Activated B cell treated with CpG ODN at 0.5 μM for 24 hours (primary cell): ENCODE measurements at regions not wholly inside any gene's neighbourhood (a gene's known extent, or its start where the extent isn't known, plus 50 kb on each side); places are given as distances from the start of the nearest gene placed in this dataset.

Experiments
- ATAC-seq: fragments of 200-7000 bp; cut with Tn5 transposase; one replicate; pipeline ENCODE4 v1.10.0; 2021; ENCODE audit warnings: low read depth, mild to moderate bottlenecking, moderate library complexity
- CTCF ChIA-PET: fragments of 350-600 bp; sonication (Branson Sonifier 250); formaldehyde crosslinking; loops from one replicate; lab custom pipeline; 2021; ENCODE audit warnings: antibody characterized with exemption; lab: Charles Lee
- POLR2A ChIA-PET: fragments of 350-600 bp; sonication (Branson Sonifier 250); formaldehyde crosslinking; loops from one replicate; lab custom pipeline; 2021; ENCODE audit warnings: antibody characterized with exemption; lab: Charles Lee
- DNase-seq: peaks from one replicate; pipeline ENCODE4 v3.0.0; 2022
- H3K27ac Mint-ChIP-seq: one replicate; pipeline ENCODE4 v1.8.0; 2020; ENCODE audit warnings: mixed read lengths
- H3K27me3 Mint-ChIP-seq: one replicate; pipeline ENCODE4 v1.8.0; 2021; ENCODE audit warnings: mixed read lengths
- H3K36me3 Mint-ChIP-seq: one replicate; pipeline ENCODE4 v1.8.0; 2021; ENCODE audit warnings: low read depth, mixed read lengths
- H3K4me1 Mint-ChIP-seq: one replicate; pipeline ENCODE4 v1.8.0; 2021; ENCODE audit warnings: mixed read lengths
- H3K4me3 Mint-ChIP-seq: one replicate; pipeline ENCODE4 v1.8.0; 2020; ENCODE audit warnings: mild to moderate bottlenecking, mixed read lengths
- H3K9me3 Mint-ChIP-seq: one replicate; pipeline ENCODE4 v1.8.0; 2020; ENCODE audit warnings: mixed read lengths
- intact Hi-C: fragments of 100-400 bp; cut with micrococcal nuclease; formaldehyde crosslinking; loops from one replicate; pipeline ENCODE4 v1.15.1; 2024
- TF ChIP-seq, protein P1 (sequence below): fragments of 200-600 bp; IDR thresholded peaks from one replicate; pipeline ENCODE4 v1.8.0; 2022; ENCODE audit warnings: antibody characterized with exemption, mild to moderate bottlenecking

DNA sequence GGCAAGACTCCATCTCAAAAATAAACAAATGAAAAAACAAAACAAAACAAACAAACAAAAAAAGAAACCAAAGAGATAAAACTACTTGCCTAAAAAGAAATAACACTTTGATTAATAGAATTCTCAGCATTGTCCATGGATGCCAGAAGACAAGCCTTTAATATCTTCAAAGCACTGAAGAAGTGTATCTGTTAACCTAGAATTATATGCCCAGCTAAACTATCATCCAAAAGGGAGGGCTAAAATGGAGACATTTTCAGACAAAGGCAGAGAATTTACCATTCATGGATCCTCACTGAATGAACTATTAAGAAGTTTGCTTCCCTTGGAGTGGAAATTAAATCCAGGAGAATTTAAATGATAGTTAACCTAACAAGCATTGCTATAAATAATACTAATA is 130.1 kb upstream of the SEC14L1 start:
- no peak for ATAC-seq
- peaks cover 13% of the 10 kb centered on the region for H3K27me3 Mint-ChIP-seq
- H3K4me1 Mint-ChIP-seq, result peaks cover 5% of the 10 kb centered on the region
- H3K36me3 Mint-ChIP-seq, result peaks cover 3% of the 10 kb centered on the region
- ChIA-PET POLR2A (interaction anchor here (0.6 kb wide), 1 partner anchor 257 kb away, joined by 5 read pairs; no protein-coding TSS in a partner anchor), CTCF (no interaction called here)
- H3K9me3 Mint-ChIP-seq, result peaks cover 8% of the 10 kb centered on the region
- TF ChIP-seq, protein P1, sequence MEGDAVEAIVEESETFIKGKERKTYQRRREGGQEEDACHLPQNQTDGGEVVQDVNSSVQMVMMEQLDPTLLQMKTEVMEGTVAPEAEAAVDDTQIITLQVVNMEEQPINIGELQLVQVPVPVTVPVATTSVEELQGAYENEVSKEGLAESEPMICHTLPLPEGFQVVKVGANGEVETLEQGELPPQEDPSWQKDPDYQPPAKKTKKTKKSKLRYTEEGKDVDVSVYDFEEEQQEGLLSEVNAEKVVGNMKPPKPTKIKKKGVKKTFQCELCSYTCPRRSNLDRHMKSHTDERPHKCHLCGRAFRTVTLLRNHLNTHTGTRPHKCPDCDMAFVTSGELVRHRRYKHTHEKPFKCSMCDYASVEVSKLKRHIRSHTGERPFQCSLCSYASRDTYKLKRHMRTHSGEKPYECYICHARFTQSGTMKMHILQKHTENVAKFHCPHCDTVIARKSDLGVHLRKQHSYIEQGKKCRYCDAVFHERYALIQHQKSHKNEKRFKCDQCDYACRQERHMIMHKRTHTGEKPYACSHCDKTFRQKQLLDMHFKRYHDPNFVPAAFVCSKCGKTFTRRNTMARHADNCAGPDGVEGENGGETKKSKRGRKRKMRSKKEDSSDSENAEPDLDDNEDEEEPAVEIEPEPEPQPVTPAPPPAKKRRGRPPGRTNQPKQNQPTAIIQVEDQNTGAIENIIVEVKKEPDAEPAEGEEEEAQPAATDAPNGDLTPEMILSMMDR, result no peak
- H3K27ac Mint-ChIP-seq, result no peak overlapping the region
- no peak for DNase-seq
- H3K4me3 Mint-ChIP-seq, result no peak overlapping the region
- intact Hi-C loops, result loop anchor here (2.0 kb wide), 2 partner anchors 46 to 56 kb away; no protein-coding TSS in a partner anchor

DNA sequence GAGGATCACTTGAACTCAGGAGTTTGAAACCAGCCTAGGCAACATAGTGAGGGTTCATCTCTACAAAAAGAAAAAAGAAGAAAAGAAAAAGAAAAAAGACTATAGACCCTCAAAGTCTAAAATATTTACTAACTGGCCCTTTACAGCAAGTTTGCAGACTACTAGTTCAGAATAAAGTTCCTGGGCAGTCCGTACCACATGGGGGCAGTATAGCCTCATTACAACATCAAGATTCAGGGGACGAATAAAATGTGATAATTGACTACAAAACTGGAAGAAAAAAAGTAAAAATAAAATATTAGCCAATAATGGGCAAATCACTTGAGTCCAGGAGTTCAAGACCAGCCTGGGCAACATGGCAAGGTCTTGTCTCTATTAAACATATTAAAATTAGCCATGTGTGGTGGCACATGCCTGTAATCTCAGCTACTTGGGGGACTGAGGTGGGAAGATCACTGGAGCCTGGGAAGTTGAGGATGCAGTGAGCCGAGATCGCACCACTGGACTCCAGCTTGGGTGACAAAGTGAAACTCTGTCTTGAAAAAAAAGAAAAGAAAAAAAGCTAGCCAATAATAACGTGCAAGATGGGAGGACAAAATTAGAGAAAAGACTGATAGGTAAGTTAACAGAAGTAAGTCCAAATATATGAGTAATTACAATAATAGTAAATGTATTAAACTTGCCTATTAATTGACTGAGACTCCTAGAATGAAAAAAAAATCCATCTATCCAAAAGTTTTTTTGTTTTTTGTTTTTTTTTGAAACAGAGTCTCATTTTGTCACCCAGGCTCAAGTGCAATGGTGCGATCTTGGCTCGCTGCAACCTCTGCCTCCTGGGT is 129.4 kb upstream of the SEC14L1 start:
- CTCF ChIA-PET, result interaction anchor here (2.1 kb wide), 1 partner anchor 45 kb away, joined by 7 read pairs; no protein-coding TSS in a partner anchor
- Mint-ChIP-seq H3K27ac (no peak overlapping the region), H3K4me3 (no peak overlapping the region), H3K4me1 (peaks cover 5% of the 10 kb centered on the region), H3K36me3 (peaks cover 3% of the 10 kb centered on the region), H3K27me3 (peaks cover 8% of the 10 kb centered on the region), H3K9me3 (peaks cover 8% of the 10 kb centered on the region)
- POLR2A ChIA-PET, result interaction anchor here (1.7 kb wide), 1 partner anchor 45 kb away, joined by 5 read pairs; no protein-coding TSS in a partner anchor
- ATAC-seq (no peak), DNase-seq (no peak)
- TF ChIP-seq, protein P1, result no peak
- intact Hi-C loops, result loop anchor here (2.0 kb wide), 2 partner anchors 45 to 55 kb away; no protein-coding TSS in a partner anchor

DNA sequence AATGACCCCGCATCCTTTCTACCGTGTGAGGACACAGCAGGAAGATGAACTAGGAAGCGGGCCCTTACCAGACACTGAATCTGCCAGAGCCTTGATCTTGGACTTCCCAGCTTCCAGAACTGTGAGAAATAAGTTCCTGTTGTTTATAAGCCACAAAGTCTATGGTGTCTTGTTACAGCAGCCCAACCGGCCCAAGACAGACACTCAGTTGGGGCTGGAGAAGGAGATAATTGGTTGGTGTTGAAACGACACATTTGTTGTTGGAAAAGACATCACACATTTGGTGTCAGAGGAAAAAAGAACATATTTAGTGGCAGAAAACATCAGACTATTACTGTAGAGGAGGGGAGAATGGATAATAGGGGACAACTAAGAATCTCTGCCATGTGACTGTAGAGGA is 122.3 kb upstream of the SEC14L1 start:
- no peak for DNase-seq
- H3K27ac Mint-ChIP-seq, result no peak overlapping the region
- POLR2A ChIA-PET, result interaction anchor here (1.1 kb wide), 1 partner anchor 49 kb away, joined by 3 read pairs; no protein-coding TSS in a partner anchor
- H3K27me3 Mint-ChIP-seq, result no peaks in the 10 kb centered on the region
- peaks cover 5% of the 10 kb centered on the region for H3K9me3 Mint-ChIP-seq
- H3K4me1 Mint-ChIP-seq, result no peaks in the 10 kb centered on the region
- CTCF ChIA-PET, result no interaction called here
- intact Hi-C loops, result no loop called here
- H3K36me3 Mint-ChIP-seq, result no peaks in the 10 kb centered on the region
- no peak overlapping the region for H3K4me3 Mint-ChIP-seq
- TF ChIP-seq, protein P1, result no peak
- no peak for ATAC-seq

DNA sequence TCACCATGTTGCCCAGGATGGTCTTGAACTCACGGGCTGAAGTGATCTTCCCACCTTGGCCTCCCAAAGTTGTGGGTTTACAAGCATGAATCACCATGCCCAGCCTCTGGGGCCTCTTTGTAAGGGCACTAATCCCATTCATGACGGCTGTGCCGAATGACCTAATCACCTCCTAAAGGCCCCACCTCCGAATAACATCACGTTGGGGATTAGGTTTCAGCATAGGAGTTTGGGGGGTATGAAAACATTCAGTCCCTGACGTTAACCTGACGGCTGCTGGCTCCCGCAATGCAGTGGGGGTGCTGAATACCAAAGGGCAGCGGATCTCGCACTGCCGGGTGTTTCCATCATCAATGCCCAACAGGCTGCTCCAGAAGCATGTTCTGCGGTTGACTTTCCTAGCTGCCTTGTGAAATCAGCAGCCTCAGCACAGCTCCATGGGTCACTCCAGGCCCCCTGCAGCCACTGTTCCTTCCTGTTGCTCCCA is 120.8 kb upstream of the SEC14L1 start:
- ChIA-PET POLR2A (no interaction called here), CTCF (no interaction called here)
- DNase-seq (no peak), ATAC-seq (no peak)
- H3K4me1 Mint-ChIP-seq, result no peaks in the 10 kb centered on the region
- no peaks in the 10 kb centered on the region for H3K36me3 Mint-ChIP-seq
- no peaks in the 10 kb centered on the region for H3K27me3 Mint-ChIP-seq
- H3K27ac Mint-ChIP-seq, result no peak overlapping the region
- TF ChIP-seq, protein P1, result no peak
- intact Hi-C loops, result no loop called here
- no peak overlapping the region for H3K4me3 Mint-ChIP-seq
- H3K9me3 Mint-ChIP-seq, result peaks cover 5% of the 10 kb centered on the region

DNA sequence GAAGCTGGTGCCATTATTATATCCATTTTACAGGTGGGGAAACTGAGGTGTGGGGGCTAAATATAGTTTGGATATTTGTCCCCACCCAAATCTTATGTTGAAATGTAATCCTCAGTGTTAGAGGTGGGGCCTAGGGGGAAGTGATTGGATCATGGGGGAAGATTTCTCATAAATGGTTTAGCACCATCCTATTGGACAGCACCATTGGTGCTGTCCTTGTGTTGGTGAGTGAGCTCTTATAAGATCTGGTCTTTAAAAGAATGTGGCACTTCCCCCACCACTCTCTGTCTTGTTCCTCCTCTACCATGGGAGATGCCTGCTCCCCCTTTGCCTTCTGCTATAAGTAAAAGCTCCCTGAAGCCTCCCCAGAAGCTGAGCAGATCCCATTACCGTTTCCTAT is 119.8 kb upstream of the SEC14L1 start:
- H3K9me3 Mint-ChIP-seq, result peaks cover 5% of the 10 kb centered on the region
- TF ChIP-seq, protein P1, result no peak
- intact Hi-C loops, result no loop called here
- no peak overlapping the region for H3K27ac Mint-ChIP-seq
- no peaks in the 10 kb centered on the region for H3K36me3 Mint-ChIP-seq
- ChIA-PET CTCF (interaction anchor here (1.5 kb wide), 1 partner anchor 45 kb away, joined by 3 read pairs; no protein-coding TSS in a partner anchor), POLR2A (no interaction called here)
- no peaks in the 10 kb centered on the region for H3K27me3 Mint-ChIP-seq
- H3K4me1 Mint-ChIP-seq, result no peaks in the 10 kb centered on the region
- no peak for ATAC-seq
- no peak for DNase-seq
- H3K4me3 Mint-ChIP-seq, result no peak overlapping the region
